ENCODE measurements at regions not wholly inside any gene's neighbourhood (a gene's known extent, or its start where the extent isn't known, plus 50 kb on each side); places are given as distances from the start of the nearest gene placed in this dataset.

DNA sequence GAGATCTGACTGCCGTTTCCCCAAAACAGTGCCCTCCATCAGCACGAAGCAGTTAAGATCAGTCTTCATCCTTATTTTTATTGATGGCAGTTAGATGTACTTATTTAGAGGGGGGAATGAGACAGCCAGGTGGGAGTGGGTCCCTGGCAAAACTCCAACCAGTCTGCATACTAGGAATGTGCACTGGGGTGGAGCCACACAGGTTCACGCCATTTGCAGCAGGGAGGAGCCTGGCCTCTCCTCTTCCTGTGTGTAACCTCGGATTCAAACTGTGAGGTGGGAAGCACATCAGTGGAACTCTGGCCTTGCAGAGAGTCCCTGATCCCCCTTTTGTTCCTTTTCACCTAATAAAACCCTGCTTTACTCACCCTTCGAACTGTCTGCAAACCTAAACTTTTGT is 987.7 kb upstream of the GRIA3 start:
- no peak overlapping the region for H4K91ac ChIP-seq (ENCODE audit: low read depth, low read length)
- no peaks in the 10 kb centered on the region for H3K27me3 ChIP-seq (ENCODE audit: insufficient read depth, low read length)
- no peak overlapping the region for H2AFZ ChIP-seq (ENCODE audit: insufficient read depth, low read length, poor library complexity)
- no peak overlapping the region for H4K12ac ChIP-seq (ENCODE audit: low read depth, low read length)
- H3K36me3 ChIP-seq (ENCODE audit: control insufficient read depth in 1 of 2, insufficient read depth in 2 of 2, low read length in 2 of 2) = no peaks in the 10 kb centered on the region
- no peak overlapping the region for H3K23ac ChIP-seq (ENCODE audit: low read length)
- no peak overlapping the region for H3K27ac ChIP-seq (ENCODE audit: low read depth, low read length)
- H3K4me2 ChIP-seq (ENCODE audit: low read length) = no peak overlapping the region
- no CpG with 5 or more reads among the region's 5 CpGs for WGBS (ENCODE audit: extremely low coverage, insufficient coverage, insufficient read length)
- H3K4me3 ChIP-seq (ENCODE audit: low read depth, low read length) = no peak overlapping the region
- no peak overlapping the region for H2BK120ac ChIP-seq (ENCODE audit: insufficient read depth, low read length, poor library complexity)
- no peaks in the 10 kb centered on the region for H3K79me1 ChIP-seq (ENCODE audit: low read length)
- no peaks in the 10 kb centered on the region for H3K79me2 ChIP-seq (ENCODE audit: control insufficient read depth, insufficient read depth, low read length, poor library complexity)
- no peaks in the 10 kb centered on the region for H3K4me1 ChIP-seq (ENCODE audit: control insufficient read depth in 1 of 2, insufficient read depth in 2 of 2, low read length in 2 of 2)
- H2BK12ac ChIP-seq (ENCODE audit: low read length) = no peak overlapping the region
- H3K14ac ChIP-seq (ENCODE audit: low read length) = no peak overlapping the region
- H3K18ac ChIP-seq (ENCODE audit: low read length) = no peak overlapping the region
- no peak overlapping the region for H2AK5ac ChIP-seq (ENCODE audit: low read length)
- H4K8ac ChIP-seq (ENCODE audit: low read depth, low read length) = no peak overlapping the region
- H2BK5ac ChIP-seq (ENCODE audit: low read depth, low read length, poor library complexity) = no peak overlapping the region
- no peak overlapping the region for H3K9ac ChIP-seq (ENCODE audit: low read length)
- H3K9me3 ChIP-seq (ENCODE audit: insufficient read depth, low read depth, low read length) = no peaks in the 10 kb centered on the region
- no peak for DNase-seq
- no peak overlapping the region for H3K4ac ChIP-seq (ENCODE audit: low read depth, low read length)

DNA sequence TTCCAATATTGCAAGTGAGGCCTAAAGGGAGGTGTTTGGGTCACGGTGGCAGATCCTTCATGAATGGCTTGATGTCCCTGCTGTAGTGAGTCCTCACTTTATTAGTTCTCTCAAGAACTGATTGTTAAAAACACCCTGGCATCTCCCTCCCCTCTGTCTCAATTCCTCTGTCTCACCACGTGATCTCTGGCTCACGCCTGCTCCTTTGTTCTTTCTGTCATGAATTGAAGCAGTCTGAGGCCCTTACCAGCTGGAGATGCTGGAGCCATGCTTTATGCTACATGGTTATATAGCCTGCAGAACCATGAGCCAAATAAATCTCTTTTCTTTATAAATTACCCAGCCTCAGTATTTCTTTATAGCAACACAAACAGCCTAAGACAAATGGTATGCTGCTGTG is 980.7 kb upstream of the GRIA3 start:
- no peaks in the 10 kb centered on the region for H3K27me3 ChIP-seq (ENCODE audit: insufficient read depth, low read length)
- H3K4me1 ChIP-seq (ENCODE audit: control insufficient read depth in 1 of 2, insufficient read depth in 2 of 2, low read length in 2 of 2) = no peaks in the 10 kb centered on the region
- H3K4me2 ChIP-seq (ENCODE audit: low read length) = no peak overlapping the region
- H3K79me2 ChIP-seq (ENCODE audit: control insufficient read depth, insufficient read depth, low read length, poor library complexity) = no peaks in the 10 kb centered on the region
- no peak overlapping the region for H3K27ac ChIP-seq (ENCODE audit: low read depth, low read length)
- no peak overlapping the region for H3K4ac ChIP-seq (ENCODE audit: low read depth, low read length)
- H4K8ac ChIP-seq (ENCODE audit: low read depth, low read length) = no peak overlapping the region
- no peak overlapping the region for H3K4me3 ChIP-seq (ENCODE audit: low read depth, low read length)
- no peak overlapping the region for H3K9ac ChIP-seq (ENCODE audit: low read length)
- no peak overlapping the region for H2AK5ac ChIP-seq (ENCODE audit: low read length)
- H3K36me3 ChIP-seq (ENCODE audit: control insufficient read depth in 1 of 2, insufficient read depth in 2 of 2, low read length in 2 of 2) = no peaks in the 10 kb centered on the region
- no peak overlapping the region for H2BK12ac ChIP-seq (ENCODE audit: low read length)
- no peak overlapping the region for H3K14ac ChIP-seq (ENCODE audit: low read length)
- no peaks in the 10 kb centered on the region for H3K9me3 ChIP-seq (ENCODE audit: insufficient read depth, low read depth, low read length)
- no peak overlapping the region for H2BK5ac ChIP-seq (ENCODE audit: low read depth, low read length, poor library complexity)
- no CpG with 5 or more reads among the region's 3 CpGs for WGBS (ENCODE audit: extremely low coverage, insufficient coverage, insufficient read length)
- no peak overlapping the region for H3K23ac ChIP-seq (ENCODE audit: low read length)
- H2AFZ ChIP-seq (ENCODE audit: insufficient read depth, low read length, poor library complexity) = no peak overlapping the region
- H4K12ac ChIP-seq (ENCODE audit: low read depth, low read length) = no peak overlapping the region
- H4K91ac ChIP-seq (ENCODE audit: low read depth, low read length) = no peak overlapping the region
- H3K18ac ChIP-seq (ENCODE audit: low read length) = no peak overlapping the region
- H2BK120ac ChIP-seq (ENCODE audit: insufficient read depth, low read length, poor library complexity) = no peak overlapping the region
- no peak for DNase-seq
- H3K79me1 ChIP-seq (ENCODE audit: low read length) = no peaks in the 10 kb centered on the region

DNA sequence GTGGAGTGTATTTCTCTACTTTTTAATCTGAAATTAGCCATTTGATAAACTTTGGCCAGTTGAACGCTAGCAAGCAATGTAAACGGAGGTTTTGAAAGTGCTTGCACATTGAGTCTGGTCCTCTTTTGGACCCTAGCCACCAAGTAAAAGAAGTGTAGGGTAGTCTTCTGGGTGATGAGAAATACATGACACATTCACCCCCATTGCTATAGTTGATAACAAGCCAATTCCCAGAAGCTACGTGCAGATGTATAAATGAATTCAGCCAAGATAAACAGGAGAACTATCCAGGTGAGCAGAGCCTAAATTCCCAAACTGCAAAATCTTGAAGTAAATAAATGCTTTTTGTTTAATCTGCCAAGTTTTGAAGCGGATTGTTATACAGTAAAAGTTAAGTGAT is 965.4 kb upstream of the GRIA3 start:
- DNase-seq = no peak
- Histone ChIP-seq H4K12ac (ENCODE audit: low read depth, low read length) (no peak overlapping the region), H3K4me1 (ENCODE audit: control insufficient read depth in 1 of 2, insufficient read depth in 2 of 2, low read length in 2 of 2) (peaks cover 3% of the 10 kb centered on the region in 2 experiments), H2AK5ac (ENCODE audit: low read length) (no peak overlapping the region), H3K18ac (ENCODE audit: low read length) (no peak overlapping the region), H4K91ac (ENCODE audit: low read depth, low read length) (no peak overlapping the region), H3K36me3 (ENCODE audit: control insufficient read depth in 1 of 2, insufficient read depth in 2 of 2, low read length in 2 of 2) (no peaks in the 10 kb centered on the region), H3K4me2 (ENCODE audit: low read length) (no peak overlapping the region), H3K14ac (ENCODE audit: low read length) (no peak overlapping the region), H2AFZ (ENCODE audit: insufficient read depth, low read length, poor library complexity) (no peak overlapping the region), H2BK5ac (ENCODE audit: low read depth, low read length, poor library complexity) (no peak overlapping the region), H3K23ac (ENCODE audit: low read length) (no peak overlapping the region), H3K27me3 (ENCODE audit: insufficient read depth, low read length) (no peaks in the 10 kb centered on the region), H2BK12ac (ENCODE audit: low read length) (no peak overlapping the region), H3K4ac (ENCODE audit: low read depth, low read length) (no peak overlapping the region), H3K27ac (ENCODE audit: low read depth, low read length) (no peak overlapping the region), H3K79me1 (ENCODE audit: low read length) (no peaks in the 10 kb centered on the region), H3K4me3 (ENCODE audit: low read depth, low read length) (no peak overlapping the region), H3K79me2 (ENCODE audit: control insufficient read depth, insufficient read depth, low read length, poor library complexity) (no peaks in the 10 kb centered on the region), H4K8ac (ENCODE audit: low read depth, low read length) (no peak overlapping the region), H3K9ac (ENCODE audit: low read length) (no peak overlapping the region), H2BK120ac (ENCODE audit: insufficient read depth, low read length, poor library complexity) (no peak overlapping the region), H3K9me3 (ENCODE audit: insufficient read depth, low read depth, low read length) (no peaks in the 10 kb centered on the region)
- WGBS (ENCODE audit: extremely low coverage, insufficient coverage, insufficient read length) = no CpG with 5 or more reads among the region's 4 CpGs

DNA sequence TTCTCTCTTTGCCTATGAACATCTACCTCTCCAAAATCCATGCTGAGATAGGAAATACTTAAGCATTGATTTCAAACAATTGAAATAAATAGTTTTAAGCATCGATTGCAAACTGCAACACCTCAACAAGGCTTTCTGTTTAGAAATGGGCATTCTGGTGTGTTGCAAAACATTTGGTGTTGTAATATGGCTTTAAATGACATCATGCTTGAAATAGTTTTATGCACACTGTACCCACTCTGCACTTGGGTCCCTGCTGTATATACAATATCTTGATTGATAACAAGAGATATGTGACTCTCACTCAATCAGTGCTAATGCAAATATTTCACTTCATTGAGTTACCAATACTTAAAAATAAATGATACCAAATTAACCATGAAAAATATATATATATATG is 964.9 kb upstream of the GRIA3 start:
- no peak overlapping the region for H3K4me2 ChIP-seq (ENCODE audit: low read length)
- no peak overlapping the region for H2BK12ac ChIP-seq (ENCODE audit: low read length)
- no peak overlapping the region for H2AK5ac ChIP-seq (ENCODE audit: low read length)
- no CpG with 5 or more reads among the region's 1 CpG for WGBS (ENCODE audit: extremely low coverage, insufficient coverage, insufficient read length)
- no peaks in the 10 kb centered on the region for H3K36me3 ChIP-seq (ENCODE audit: control insufficient read depth in 1 of 2, insufficient read depth in 2 of 2, low read length in 2 of 2)
- no peaks in the 10 kb centered on the region for H3K9me3 ChIP-seq (ENCODE audit: insufficient read depth, low read depth, low read length)
- H3K79me1 ChIP-seq (ENCODE audit: low read length) = no peaks in the 10 kb centered on the region
- no peak overlapping the region for H4K91ac ChIP-seq (ENCODE audit: low read depth, low read length)
- no peak overlapping the region for H3K14ac ChIP-seq (ENCODE audit: low read length)
- no peak overlapping the region for H3K4ac ChIP-seq (ENCODE audit: low read depth, low read length)
- H3K18ac ChIP-seq (ENCODE audit: low read length) = no peak overlapping the region
- H4K8ac ChIP-seq (ENCODE audit: low read depth, low read length) = no peak overlapping the region
- H2BK5ac ChIP-seq (ENCODE audit: low read depth, low read length, poor library complexity) = no peak overlapping the region
- no peak overlapping the region for H3K27ac ChIP-seq (ENCODE audit: low read depth, low read length)
- H3K4me3 ChIP-seq (ENCODE audit: low read depth, low read length) = no peak overlapping the region
- H3K9ac ChIP-seq (ENCODE audit: low read length) = no peak overlapping the region
- no peaks in the 10 kb centered on the region for H3K79me2 ChIP-seq (ENCODE audit: control insufficient read depth, insufficient read depth, low read length, poor library complexity)
- no peak overlapping the region for H2BK120ac ChIP-seq (ENCODE audit: insufficient read depth, low read length, poor library complexity)
- no peak overlapping the region for H4K12ac ChIP-seq (ENCODE audit: low read depth, low read length)
- no peak overlapping the region for H2AFZ ChIP-seq (ENCODE audit: insufficient read depth, low read length, poor library complexity)
- peak in 1 of 2 donors; percentile 37 for DNase-seq
- peaks cover 3% of the 10 kb centered on the region in 2 experiments for H3K4me1 ChIP-seq (ENCODE audit: control insufficient read depth in 1 of 2, insufficient read depth in 2 of 2, low read length in 2 of 2)
- H3K23ac ChIP-seq (ENCODE audit: low read length) = no peak overlapping the region
- H3K27me3 ChIP-seq (ENCODE audit: insufficient read depth, low read length) = no peaks in the 10 kb centered on the region
